HepG2 (cell line): ENCODE measurements at regions not wholly inside any gene's neighbourhood (a gene's known extent, or its start where the extent isn't known, plus 50 kb on each side); places are given as distances from the start of the nearest gene placed in this dataset.

Experiments
- CTCF ChIP-seq: sonication (generic); formaldehyde crosslinking; IDR thresholded peaks from 2 replicates; pipeline ENCODE4 v1.5.0; 2020; ENCODE audit warnings: mild to moderate bottlenecking, missing genetic modification reagents, moderate library complexity
- EEA1 ChIP-seq: sonication (generic); formaldehyde crosslinking; IDR thresholded peaks from 2 replicates; pipeline ENCODE4 v1.5.1; 2020; ENCODE audit warnings: mild to moderate bottlenecking, missing genetic modification reagents, borderline replicate concordance
- FOSL1 ChIP-seq: sonication (generic); formaldehyde crosslinking; IDR thresholded peaks from 2 replicates; pipeline ENCODE4 v1.9.0; 2021; ENCODE audit warnings: missing genetic modification reagents, borderline replicate concordance
- MAFK ChIP-seq, 2 experiments: IDR thresholded peaks in 1 of 2; conservative IDR thresholded peaks in 1 of 2; 2 replicates each; pipeline ENCODE4 v1.6.1; 2011; ENCODE audit warnings: improper control_type of control experiment in 2 of 2, low read length in 2 of 2
- RFX1 ChIP-seq: fragments of 450-650 bp; IDR thresholded peaks from 2 replicates; pipeline ENCODE4 v1.6.1; 2017
- SRF ChIP-seq: IDR thresholded peaks from 2 replicates; pipeline ENCODE4 v1.6.1; 2011; ENCODE audit warnings: mild to moderate bottlenecking, low read depth, low read length, moderate library complexity
- SYNCRIP ChIP-seq: fragments of 200-400 bp; formaldehyde crosslinking; IDR thresholded peaks from 2 replicates; pipeline ENCODE4 v1.6.1; 2018; ENCODE audit warnings: mild to moderate bottlenecking, low read depth, low read length; ENCODE audit not compliant: insufficient read depth
- ZNF274 ChIP-seq: sonication (generic); formaldehyde crosslinking; IDR thresholded peaks from 2 replicates; pipeline ENCODE4 v1.5.1; 2020; ENCODE audit warnings: mild to moderate bottlenecking, missing genetic modification reagents
- ZNF816 ChIP-seq: sonication (generic); formaldehyde crosslinking; IDR thresholded peaks from 2 replicates; pipeline ENCODE4 v1.8.0; 2022; ENCODE audit warnings: missing genetic modification reagents, mild to moderate bottlenecking, borderline replicate concordance
- TF ChIP-seq, protein P1 (sequence below): sonication (generic); formaldehyde crosslinking; IDR thresholded peaks from 2 replicates; pipeline ENCODE4 v1.4.0; 2020; ENCODE audit warnings: missing genetic modification reagents, low read depth, mild to moderate bottlenecking, borderline replicate concordance
- TF ChIP-seq, protein P2 (sequence below), 2 experiments: sonication (generic) in 1 of 2; formaldehyde crosslinking in 1 of 2; IDR thresholded peaks; 2 replicates each; pipeline versions ENCODE4 v1.5.1 to v1.6.1; 2011 to 2020; ENCODE audit warnings: borderline replicate concordance in 1 of 2, low read depth in 1 of 2, low read length in 1 of 2, mild to moderate bottlenecking in 1 of 2, missing genetic modification reagents in 1 of 2, moderate library complexity in 1 of 2

- TF ChIP-seq ZNF816 (CRISPR knock-in tag) (no peak), SYNCRIP (no peak), SRF (no peak), MAFK (conservative IDR thresholded peaks at IDR 0.05 in 1 of 2, IDR thresholded peaks at IDR 0.05 in 1 of 2; ENCODE audit: low read length in 2 of 2) (no peak), CTCF (no peak), ZNF274 (CRISPR knock-in tag) (no peak), FOSL1 (no peak), RFX1 (no peak), EEA1 (CRISPR knock-in tag) (no peak)
- TF ChIP-seq, protein P1, sequence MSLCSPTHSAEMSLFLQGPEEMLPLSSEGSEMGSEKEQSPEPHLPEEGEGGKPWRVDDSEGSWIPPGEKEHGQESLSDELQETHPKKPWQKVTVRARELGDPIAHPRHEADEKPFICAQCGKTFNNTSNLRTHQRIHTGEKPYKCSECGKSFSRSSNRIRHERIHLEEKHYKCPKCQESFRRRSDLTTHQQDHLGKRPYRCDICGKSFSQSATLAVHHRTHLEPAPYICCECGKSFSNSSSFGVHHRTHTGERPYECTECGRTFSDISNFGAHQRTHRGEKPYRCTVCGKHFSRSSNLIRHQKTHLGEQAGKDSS (CRISPR knock-in tag): no peak
- TF ChIP-seq, protein P2, sequence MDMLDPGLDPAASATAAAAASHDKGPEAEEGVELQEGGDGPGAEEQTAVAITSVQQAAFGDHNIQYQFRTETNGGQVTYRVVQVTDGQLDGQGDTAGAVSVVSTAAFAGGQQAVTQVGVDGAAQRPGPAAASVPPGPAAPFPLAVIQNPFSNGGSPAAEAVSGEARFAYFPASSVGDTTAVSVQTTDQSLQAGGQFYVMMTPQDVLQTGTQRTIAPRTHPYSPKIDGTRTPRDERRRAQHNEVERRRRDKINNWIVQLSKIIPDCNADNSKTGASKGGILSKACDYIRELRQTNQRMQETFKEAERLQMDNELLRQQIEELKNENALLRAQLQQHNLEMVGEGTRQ (IDR thresholded peaks at IDR 0.05; ENCODE audit: low read depth, low read length): no peak
- TF ChIP-seq, protein P2 (CRISPR knock-in tag; IDR thresholded peaks at IDR 0.05; ENCODE audit: borderline replicate concordance): no peak
Measured at GRCh38 chr13:38415233-38415632, 65.6 kb downstream of the UFM1 start.
